Endothelial cell of umbilical vein (primary cell): ENCODE measurements at regions not wholly inside any gene's neighbourhood (a gene's known extent, or its start where the extent isn't known, plus 50 kb on each side); places are given as distances from the start of the nearest gene placed in this dataset.

Source experiments
- BruUV-seq: library from RNA; stranded (reverse); fragments of 400-500 nt; replicated peaks from 2 replicates; lab custom pipeline; 2021; lab: Mats Ljungman, UMichigan
- CTCF ChIA-PET: fragments of 300-600, 350-600 bp; sonication (Branson Sonifier 250); formaldehyde crosslinking; loops from one replicate; lab custom pipeline; 2021; ENCODE audit warnings: antibody characterized with exemption, inconsistent platforms; lab: Charles Lee
- POLR2A ChIA-PET: fragments of 300-600, 350-600 bp; sonication (Branson Sonifier 250); formaldehyde crosslinking; loops from one replicate; lab custom pipeline; 2021; ENCODE audit warnings: antibody characterized with exemption, inconsistent platforms; lab: Charles Lee
- DNase-seq: peaks from one replicate; pipeline ENCODE4 v3.0.0-alpha.2; 2011; ENCODE audit warnings: low read depth, low spot score
- FAIRE-seq: peaks from 2 replicates; lab custom pipeline; 2011; peaks lifted over from hg19 to GRCh38; lab: Jason Lieb, UNC
- H2AFZ ChIP-seq: 2 replicates; pipeline ENCODE4 v1.6.0; 2012; ENCODE audit warnings: low read depth, low read length, control low read depth, inconsistent platforms
- H3K27ac ChIP-seq: 2 replicates; pipeline ENCODE4 v1.5.1; 2011; ENCODE audit warnings: low read depth, mild to moderate bottlenecking, control low read depth, low read length, moderate library complexity; ENCODE audit not compliant: insufficient read depth
- H3K27me3 ChIP-seq, 2 experiments: 2 replicates each; pipeline versions ENCODE4 v1.6.0 to v1.6.1; 2011; ENCODE audit warnings: low read length in 2 of 2, mixed read lengths in 1 of 2; ENCODE audit not compliant: control insufficient read depth in 2 of 2, insufficient read depth in 2 of 2
- H3K36me3 ChIP-seq, 2 experiments: 2 replicates in 1 of 2; 3 replicates in 1 of 2; pipeline ENCODE4 v1.5.1; 2011; ENCODE audit warnings: low read length in 2 of 2, mild to moderate bottlenecking in 1 of 2, moderate library complexity in 1 of 2; ENCODE audit not compliant: control insufficient read depth in 2 of 2, insufficient read depth in 2 of 2; ENCODE audit errors: extremely low read depth in 1 of 2
- H3K4me1 ChIP-seq: 3 replicates; pipeline ENCODE4 v1.5.1; 2011; ENCODE audit warnings: mild to moderate bottlenecking, low read length; ENCODE audit not compliant: control insufficient read depth, insufficient read depth; ENCODE audit errors: extremely low read depth
- H3K4me2 ChIP-seq: 2 replicates; pipeline ENCODE4 v1.6.1; 2011; ENCODE audit warnings: low read length, control low read depth, mixed read lengths; ENCODE audit not compliant: insufficient read depth
- H3K4me3 ChIP-seq, 3 experiments: fragments of 200-600 bp in 1 of 3; sonication (generic), shearing (Covaris generic) in 1 of 3; replicated peaks in 1 of 3; 2 replicates each; pipeline ENCODE4 v1.5.1; 2011 to 2016; ENCODE audit warnings: control low read depth in 3 of 3, low read length in 3 of 3, mild to moderate bottlenecking in 2 of 3, inconsistent platforms in 1 of 3, low read depth in 1 of 3, moderate library complexity in 1 of 3; ENCODE audit not compliant: insufficient read depth in 1 of 3
- H3K79me2 ChIP-seq: 2 replicates; pipeline ENCODE4 v1.6.0; 2012; ENCODE audit warnings: low read length, inconsistent platforms; ENCODE audit not compliant: control insufficient read depth, insufficient read depth
- H3K9ac ChIP-seq: replicated peaks from 2 replicates; pipeline ENCODE3; 2011; ENCODE audit warnings: low read length, control low read depth; ENCODE audit not compliant: insufficient read depth; ENCODE audit errors: extremely low read depth
- H3K9me1 ChIP-seq: replicated peaks from 3 replicates; pipeline ENCODE4 v1.6.0; 2011; ENCODE audit warnings: mild to moderate bottlenecking, low read length; ENCODE audit not compliant: control insufficient read depth, insufficient read depth; ENCODE audit errors: extremely low read depth
- H3K9me3 ChIP-seq: replicated peaks from 2 replicates; pipeline ENCODE4 v1.5.1; 2012; ENCODE audit warnings: low read length, inconsistent platforms; ENCODE audit not compliant: control insufficient read depth, insufficient read depth
- H4K20me1 ChIP-seq: replicated peaks from 2 replicates; pipeline ENCODE3; 2011; ENCODE audit warnings: mild to moderate bottlenecking, low read length; ENCODE audit not compliant: control insufficient read depth, insufficient read depth; ENCODE audit errors: extremely low read depth
- CTCF ChIP-seq, 2 donors: IDR thresholded peaks; 1 replicate in 1 of 2; 2 replicates in 1 of 2; pipeline ENCODE4 v1.5.1; 2011; ENCODE audit warnings: low read length in 2 of 2, mild to moderate bottlenecking in 2 of 2, moderate library complexity in 2 of 2, control low read depth in 1 of 2, inconsistent platforms in 1 of 2, low read depth in 1 of 2; ENCODE audit not compliant: insufficient read depth in 1 of 2; ENCODE audit errors: extremely low read depth in 1 of 2
- EZH2 ChIP-seq: IDR thresholded peaks from 2 replicates; pipeline ENCODE4 v1.6.1; 2012; ENCODE audit warnings: borderline replicate concordance, low read depth, mild to moderate bottlenecking, moderate library complexity, low read length, inconsistent platforms; ENCODE audit not compliant: severe bottlenecking
- FOS ChIP-seq: IDR thresholded peaks from 2 replicates; pipeline ENCODE4 v1.6.1; 2011; ENCODE audit warnings: mild to moderate bottlenecking, low read length, moderate library complexity, borderline replicate concordance; ENCODE audit not compliant: insufficient read depth
- GATA2 ChIP-seq: IDR thresholded peaks from 2 replicates; pipeline ENCODE4 v1.7.0; 2011; ENCODE audit warnings: low read depth, mild to moderate bottlenecking, moderate library complexity, mixed read lengths, low read length; ENCODE audit not compliant: insufficient read length, insufficient read depth
- JUN ChIP-seq: IDR thresholded peaks from 2 replicates; pipeline ENCODE4 v1.6.1; 2011; ENCODE audit warnings: borderline replicate concordance, low read depth; ENCODE audit not compliant: insufficient read length, insufficient read depth
- MAX ChIP-seq: IDR thresholded peaks from 2 replicates; pipeline ENCODE4 v1.6.1; 2011; ENCODE audit not compliant: insufficient read depth, insufficient read length
- MYC ChIP-seq: IDR thresholded peaks from one replicate; pipeline ENCODE4 v1.6.1; 2011; ENCODE audit warnings: mild to moderate bottlenecking, low read depth, low read length
- POLR2A ChIP-seq: IDR thresholded peaks from 2 replicates; pipeline ENCODE4 v1.6.1; 2012; ENCODE audit warnings: low read depth, mild to moderate bottlenecking, control low read depth, low read length
- POLR2AphosphoS5 ChIP-seq: IDR thresholded peaks from 2 replicates; pipeline ENCODE4 v1.6.1; 2012; ENCODE audit warnings: low read depth, mild to moderate bottlenecking, control low read depth, low read length, moderate library complexity; ENCODE audit not compliant: insufficient read depth
- dilution Hi-C: fragments of 300-500 bp; cut with MboI; formaldehyde crosslinking; loops from one replicate; pipeline ENCODE4 v1.15.0; 2019; ENCODE audit warnings: low sequenced_read_pairs; ENCODE audit not compliant: extremely low pct_ligation_motif_present
- intact Hi-C: fragments of 100-400 bp; cut with micrococcal nuclease; formaldehyde crosslinking; loops from one replicate; pipeline ENCODE4 v1.10.0; 2022

- BruUV-seq = no TSS peak
- Histone ChIP-seq H4K20me1 (no peaks in the 10 kb centered on the region), H3K9me1 (no peaks in the 10 kb centered on the region), H3K27ac (no peak overlapping the region), H3K79me2 (no peaks in the 10 kb centered on the region), H3K27me3 (no peaks in the 10 kb centered on the region), H3K9me3 (no peaks in the 10 kb centered on the region), H3K36me3 (no peaks in the 10 kb centered on the region), H2AFZ (no peak overlapping the region), H3K4me3 (no peak overlapping the region), H3K4me1 (peaks cover 25% of the 10 kb centered on the region), H3K4me2 (no peak overlapping the region), H3K9ac (no peak overlapping the region)
- dilution Hi-C loops (no loop called here), intact Hi-C loops (loop anchor here (5.0 kb wide), 1 partner anchor 94 kb away; no protein-coding TSS in a partner anchor)
- TF ChIP-seq POLR2A (no peak), CTCF (IDR thresholded peaks at IDR 0.05; ENCODE audit: extremely low read depth in 1 of 2, insufficient read depth in 1 of 2, low read depth in 1 of 2, low read length in 2 of 2) (no peak), JUN (no peak)
- FAIRE-seq (peak; percentile 4), DNase-seq (peak; percentile 21)
- POLR2A ChIA-PET = no interaction called here
- CTCF ChIA-PET = interaction anchor here (1.1 kb wide), 1 partner anchor 20 kb away, joined by 4 read pairs; no protein-coding TSS in a partner anchor
Measured at GRCh38 chr5:52708463-52708862, 79.3 kb upstream of the ITGA1 start.

- H3K36me3 ChIP-seq = no peaks in the 10 kb centered on the region
- POLR2A ChIA-PET = no interaction called here
- CTCF ChIA-PET = interaction anchor here (1.1 to 1.7 kb wide), 2 partner anchors 19 to 206 kb away, joined by 4 to 6 read pairs; no protein-coding TSS in a partner anchor
- H3K4me1 ChIP-seq = peaks cover 25% of the 10 kb centered on the region
- no TSS peak for BruUV-seq
- no peak overlapping the region for H2AFZ ChIP-seq
- H3K9me3 ChIP-seq = no peaks in the 10 kb centered on the region
- no peak for FAIRE-seq
- intact Hi-C loops (loop anchor here (5.0 kb wide), 1 partner anchor 93 kb away; no protein-coding TSS in a partner anchor), dilution Hi-C loops (no loop called here)
- no peak overlapping the region for H3K4me2 ChIP-seq
- peak; percentile 31 for DNase-seq
- H3K9ac ChIP-seq = no peak overlapping the region
- no peak overlapping the region for H3K4me3 ChIP-seq
- no peak for TF ChIP-seq MAX
- no peak for TF ChIP-seq MYC
- no peak for TF ChIP-seq FOS
- no peak for TF ChIP-seq GATA2
- TF ChIP-seq POLR2AphosphoS5 = no peak
- TF ChIP-seq POLR2A = no peak
- TF ChIP-seq CTCF (IDR thresholded peaks at IDR 0.05; ENCODE audit: extremely low read depth in 1 of 2, insufficient read depth in 1 of 2, low read depth in 1 of 2, low read length in 2 of 2) = no peak
- TF ChIP-seq EZH2 = no peak
- no peak for TF ChIP-seq JUN
- no peaks in the 10 kb centered on the region for H3K9me1 ChIP-seq
- H4K20me1 ChIP-seq = no peaks in the 10 kb centered on the region
- H3K27me3 ChIP-seq = no peaks in the 10 kb centered on the region
- H3K27ac ChIP-seq = no peak overlapping the region
- H3K79me2 ChIP-seq = no peaks in the 10 kb centered on the region
Measured at GRCh38 chr5:52709167-52709925, 78.4 kb upstream of the ITGA1 start.
